NCI-H1436 treated with DMSO at 0.1 percent for 48 hours (cell line): ENCODE measurements at regions not wholly inside any gene's neighbourhood (a gene's known extent, or its start where the extent isn't known, plus 50 kb on each side); places are given as distances from the start of the nearest gene placed in this dataset.
"Not testable (repeated sequence)": the region's sequence is repeated elsewhere in the genome, so short reads cannot be mapped to it uniquely, and the experiment has no call there.

Source experiments
- DNase-seq: peaks from one replicate; lab custom pipeline; 2025; lab: John Stamatoyannopoulos, UW

DNA sequence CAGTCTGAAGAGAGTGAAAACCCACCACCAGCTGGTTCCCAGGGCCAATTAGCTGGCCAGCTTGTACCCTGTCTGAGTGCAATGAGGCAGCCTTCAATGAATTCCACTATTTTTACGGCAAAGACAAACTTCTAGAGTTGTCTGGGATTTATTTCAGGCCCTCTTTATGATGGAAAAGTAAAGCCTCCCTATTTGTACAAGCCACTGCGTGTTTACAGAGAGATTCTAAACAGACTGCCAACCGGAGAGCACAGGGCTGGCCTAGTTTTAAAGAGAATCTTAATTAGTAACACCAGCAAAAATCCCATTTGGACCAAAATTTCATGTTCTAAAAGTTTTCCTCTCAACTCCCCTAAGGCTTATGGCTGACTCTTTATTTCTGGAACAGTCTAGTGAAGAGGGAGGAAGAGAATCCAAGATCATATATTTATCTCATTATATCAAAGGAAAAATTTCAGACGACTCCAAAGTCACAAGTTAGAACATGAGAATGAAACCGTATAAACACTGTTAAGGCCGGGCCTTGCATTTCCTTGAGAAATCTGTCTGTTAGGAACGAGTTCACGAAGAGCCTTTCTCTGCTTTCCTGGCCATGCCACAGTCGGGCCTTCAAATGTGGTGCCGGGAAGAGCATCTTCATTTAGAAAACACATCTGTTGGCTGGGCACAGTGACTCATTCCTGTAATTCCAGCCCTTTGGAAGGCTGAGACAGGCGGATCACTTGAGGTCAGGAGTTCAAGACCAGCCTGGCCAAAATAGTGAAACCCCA lies 724.6 kb upstream of the NRP1 start:
- DNase-seq, result no peak

DNA sequence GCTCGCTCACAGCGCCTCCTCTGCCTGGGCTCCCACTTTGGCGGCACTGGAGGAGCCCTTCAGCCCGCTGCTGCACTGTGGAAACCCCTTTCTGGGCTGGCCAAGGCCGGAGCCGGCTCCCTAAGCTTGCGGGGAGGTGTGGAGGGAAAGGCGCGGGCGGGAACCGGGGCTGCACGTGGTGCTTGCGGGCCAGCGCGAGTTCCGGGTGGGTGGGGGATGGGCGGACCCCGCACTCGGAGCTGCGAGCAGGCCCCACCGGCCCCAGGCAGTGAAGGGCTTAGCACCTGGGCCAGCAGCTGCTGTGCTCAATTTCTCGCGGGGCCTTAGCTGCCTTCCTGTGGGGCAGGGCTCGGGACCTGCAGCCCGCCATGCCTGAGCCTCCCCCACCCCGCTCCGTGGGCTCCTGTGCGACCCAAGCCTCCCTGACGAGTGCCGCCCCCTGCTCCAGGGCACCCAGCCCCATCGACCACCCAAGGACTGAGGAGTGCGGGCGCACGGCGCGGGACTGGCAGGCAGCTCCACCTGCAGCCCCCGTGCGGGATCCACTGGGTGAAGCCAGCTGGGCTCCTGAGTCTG lies 721.0 kb upstream of the NRP1 start:
- not testable (repeated sequence) for DNase-seq

- DNase-seq, result no peak
Observed at GRCh38 chr10:34049887-34050286, 715.4 kb upstream of the NRP1 start.

DNA sequence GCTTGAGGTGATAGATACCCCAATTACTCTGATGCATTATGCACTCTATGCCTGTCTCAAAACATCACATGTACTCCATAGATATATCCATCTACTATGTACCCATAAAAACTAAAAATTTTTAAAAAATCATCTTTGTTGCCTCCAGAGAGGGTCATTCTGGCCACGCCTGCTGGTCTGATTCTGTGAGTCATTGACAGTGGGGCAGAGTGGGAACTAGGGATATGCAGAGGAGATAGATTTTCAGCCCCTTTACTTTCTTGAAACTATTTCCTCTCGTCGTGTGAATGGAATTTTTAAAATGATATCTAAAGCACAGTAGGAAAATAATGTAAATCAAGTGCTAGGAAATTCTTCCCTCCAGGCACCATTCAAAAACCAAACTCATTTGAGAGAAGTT lies 715.0 kb upstream of the NRP1 start:
- no peak for DNase-seq

DNA sequence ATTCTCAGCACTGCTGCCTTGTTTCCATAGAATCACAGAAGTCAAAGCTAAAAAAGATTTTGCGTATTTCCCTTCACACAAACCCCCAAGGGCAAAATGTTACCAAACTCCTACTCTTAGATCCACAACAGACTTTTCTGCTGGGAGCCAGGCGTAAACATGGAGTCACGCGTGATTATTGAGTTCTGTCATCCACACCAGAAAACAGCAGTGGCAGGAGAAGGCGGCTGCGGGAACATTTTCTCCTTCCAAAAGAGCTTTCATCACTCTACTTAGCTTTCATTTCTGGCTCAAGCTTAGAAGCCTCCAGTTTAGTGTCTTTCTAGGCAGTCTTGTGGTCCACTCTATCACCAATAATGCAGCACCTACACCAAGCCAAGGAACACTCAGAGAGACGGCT lies 712.9 kb upstream of the NRP1 start:
- no peak for DNase-seq

DNA sequence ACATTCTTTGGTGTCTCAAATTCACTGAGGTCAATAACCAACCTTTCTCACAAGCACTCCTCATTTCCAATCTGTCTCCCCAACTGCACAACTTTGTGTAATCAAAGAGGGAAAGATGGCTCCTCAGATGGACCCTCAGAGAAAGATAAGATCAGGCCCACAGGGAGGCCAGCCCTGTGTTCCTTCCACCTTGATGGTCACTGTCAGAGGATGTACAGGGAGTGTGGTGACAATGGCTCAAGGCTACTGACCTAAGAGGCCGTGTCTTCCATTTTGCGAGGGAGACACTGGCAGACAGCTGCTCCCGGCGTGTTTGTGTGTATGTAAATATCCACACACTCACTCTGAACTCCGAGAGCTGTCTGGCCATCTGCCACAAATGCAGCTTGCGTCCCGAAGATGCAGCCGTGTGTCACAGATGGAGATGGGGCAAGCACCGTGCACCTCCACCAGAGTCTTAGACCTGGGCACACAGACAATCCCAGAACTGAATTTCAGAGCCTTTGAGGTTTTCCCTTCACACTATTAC lies 712.1 kb upstream of the NRP1 start:
- no peak for DNase-seq

GRCh38 chr10:34045571-34046190 lies 711.2 kb upstream of the NRP1 start:
- DNase-seq, result no peak

GRCh38 chr10:34041871-34042270 lies 707.4 kb upstream of the NRP1 start:
- no peak for DNase-seq

GRCh38 chr10:34037499-34037898 lies 703.0 kb upstream of the NRP1 start:
- no peak for DNase-seq

DNA sequence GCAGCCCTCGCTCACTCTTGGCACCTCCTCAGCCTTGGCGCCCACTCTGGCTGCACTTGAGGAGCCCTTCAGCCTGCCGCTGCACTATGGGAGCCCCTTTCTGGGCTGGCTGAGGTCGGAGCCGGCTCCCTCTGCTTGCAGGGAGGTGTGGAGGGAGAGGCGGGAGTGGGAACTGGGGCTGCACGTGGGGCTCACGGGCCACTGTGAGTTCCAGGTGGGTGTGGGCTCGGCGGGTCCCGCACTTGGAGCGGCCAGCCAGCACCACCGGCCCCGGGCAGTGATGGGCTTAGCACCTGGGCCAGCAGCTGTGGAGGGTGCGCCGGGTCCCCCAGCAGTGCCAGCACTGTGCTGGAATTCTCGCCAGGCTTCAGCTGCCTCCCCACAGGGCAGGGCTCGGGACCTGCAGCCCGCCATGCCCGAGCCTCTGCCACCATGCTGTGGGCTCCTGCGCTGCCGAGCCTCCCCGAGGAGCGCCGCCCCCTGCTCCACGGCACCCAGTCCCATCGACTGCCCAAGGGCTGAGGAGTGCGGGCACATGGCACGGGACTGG lies 700.8 kb upstream of the NRP1 start:
- not testable (repeated sequence) for DNase-seq

DNA sequence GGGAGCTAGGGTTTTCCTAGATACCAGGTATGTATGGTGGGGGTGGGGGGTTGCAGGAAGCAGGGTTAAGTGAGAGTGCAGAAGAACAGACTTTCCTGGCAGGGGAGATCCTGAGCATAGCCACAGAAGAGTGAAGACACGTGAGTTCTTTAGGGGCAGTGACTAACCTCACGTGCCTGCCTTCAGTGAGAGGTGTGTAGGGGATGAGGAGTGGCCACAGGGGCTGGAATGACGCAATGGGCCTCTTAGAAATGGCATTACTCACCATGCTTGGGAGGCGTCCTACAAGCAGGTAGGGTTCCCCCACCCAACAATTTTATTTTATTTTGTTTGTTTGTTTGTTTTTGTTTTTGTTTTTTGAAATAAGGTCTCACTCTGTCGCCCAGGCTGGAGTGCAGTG lies 698.6 kb upstream of the NRP1 start:
- no peak for DNase-seq

DNA sequence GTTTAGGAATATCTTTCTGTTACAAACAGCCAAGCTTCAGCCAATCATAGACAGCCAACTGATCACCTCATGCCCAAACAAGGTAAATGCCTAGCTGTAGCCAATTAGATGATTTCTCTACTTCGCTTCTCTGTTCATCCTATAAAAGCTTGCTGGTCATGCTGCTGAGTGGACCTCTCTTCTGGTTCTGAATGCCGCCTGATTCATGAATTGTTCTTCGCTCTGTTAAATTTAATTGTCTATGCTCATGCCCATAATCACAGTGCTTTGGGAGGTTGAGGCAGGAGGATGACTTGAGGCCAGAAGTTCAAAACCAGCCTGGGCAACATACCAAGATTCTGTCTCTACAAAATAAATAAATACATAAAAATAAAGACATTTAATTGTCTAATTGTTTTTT lies 698.1 kb upstream of the NRP1 start:
- DNase-seq, result no peak

DNA sequence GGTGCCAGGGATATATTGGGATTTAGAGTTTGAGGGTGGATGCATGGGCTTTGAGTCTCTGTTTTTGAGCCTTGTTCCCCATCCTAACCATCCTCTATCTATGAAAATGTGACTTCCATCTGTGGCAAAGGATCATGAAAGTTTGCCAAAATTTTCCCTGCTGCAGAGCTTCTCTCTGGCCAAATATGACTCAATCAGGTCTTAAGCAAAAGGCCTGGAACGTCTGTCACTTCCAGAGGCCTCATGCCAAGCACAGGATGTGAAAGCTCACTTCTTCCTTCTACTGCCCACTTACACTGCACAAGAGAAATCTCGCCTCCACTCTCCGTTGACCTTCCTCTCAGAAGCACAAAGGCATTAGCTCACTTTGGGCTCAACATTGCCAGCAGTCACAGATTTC lies 696.9 kb upstream of the NRP1 start:
- no peak for DNase-seq

DNA sequence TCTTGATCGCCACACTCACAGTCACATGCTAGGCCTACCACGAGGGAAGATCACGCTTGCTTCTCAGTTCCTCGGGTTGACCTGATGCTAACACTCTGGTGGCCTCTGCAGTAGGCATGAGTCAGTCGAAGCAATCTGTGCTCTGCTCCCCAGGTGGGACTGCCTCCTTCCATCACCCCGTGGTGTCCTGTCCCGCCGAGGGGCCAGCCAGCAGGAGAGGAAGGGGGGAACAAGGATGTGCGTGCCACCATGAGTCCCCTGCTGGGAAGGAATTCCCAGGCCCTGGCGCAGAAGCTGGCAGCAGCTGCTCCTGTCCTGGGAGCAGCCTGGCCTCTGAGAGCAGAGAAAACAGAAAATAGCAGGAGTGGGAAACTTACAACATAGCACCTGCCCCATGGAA lies 695.0 kb upstream of the NRP1 start:
- DNase-seq, result no peak

DNA sequence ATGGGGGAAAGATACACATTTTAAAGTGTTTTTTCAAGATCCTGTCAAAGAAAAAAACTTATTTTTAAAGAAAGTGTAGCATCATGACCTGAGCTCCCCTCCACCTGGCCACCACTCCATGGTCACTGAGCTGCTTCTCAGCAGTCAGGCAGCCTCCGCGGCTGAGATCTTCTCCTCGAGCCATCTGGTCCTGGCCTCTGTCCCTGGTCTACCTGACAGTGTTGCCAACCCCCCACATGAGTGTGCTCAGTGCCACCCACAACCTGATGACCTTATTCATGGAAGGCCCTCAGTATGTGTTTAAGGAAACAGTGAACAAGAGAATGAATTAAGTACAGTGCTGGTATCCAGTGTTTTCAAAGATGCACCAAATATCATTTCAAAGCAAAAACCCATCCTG lies 694.5 kb upstream of the NRP1 start:
- DNase-seq, result no peak

DNA sequence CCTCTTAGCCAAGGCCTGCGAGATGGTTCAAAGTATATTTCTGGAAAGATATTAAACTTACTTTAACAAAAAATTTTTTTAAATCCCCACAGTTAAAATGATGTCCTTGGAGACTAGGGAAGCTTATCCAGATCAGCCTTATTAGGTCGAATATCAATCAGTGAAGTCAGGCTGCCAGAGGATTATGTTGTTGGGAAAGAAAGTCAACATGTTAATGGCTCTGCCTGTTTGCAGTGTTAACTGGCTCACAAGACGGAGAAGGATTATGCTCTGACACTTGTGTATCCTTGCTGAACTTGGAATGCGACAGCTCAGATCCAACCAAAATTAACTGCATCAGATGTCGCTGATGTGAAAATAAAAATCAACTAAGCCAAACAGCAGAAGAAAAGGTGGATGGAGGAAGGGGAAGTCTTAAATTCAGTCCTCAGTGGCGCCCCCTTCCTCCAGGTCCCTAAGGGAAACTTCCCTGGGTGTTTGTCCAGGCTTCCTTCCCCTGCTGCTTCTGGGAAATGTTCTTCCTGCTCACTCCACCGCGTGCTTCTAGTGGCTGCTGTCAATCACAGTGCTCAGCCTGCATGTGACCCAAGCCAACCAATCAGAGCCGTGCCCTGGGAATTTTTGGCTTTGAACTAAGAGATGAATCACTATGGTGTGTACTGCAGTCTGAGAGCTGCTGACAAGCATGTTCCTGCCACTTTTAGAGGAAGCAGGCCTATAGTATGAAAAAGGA lies 690.4 kb upstream of the NRP1 start:
- DNase-seq, result no peak

DNA sequence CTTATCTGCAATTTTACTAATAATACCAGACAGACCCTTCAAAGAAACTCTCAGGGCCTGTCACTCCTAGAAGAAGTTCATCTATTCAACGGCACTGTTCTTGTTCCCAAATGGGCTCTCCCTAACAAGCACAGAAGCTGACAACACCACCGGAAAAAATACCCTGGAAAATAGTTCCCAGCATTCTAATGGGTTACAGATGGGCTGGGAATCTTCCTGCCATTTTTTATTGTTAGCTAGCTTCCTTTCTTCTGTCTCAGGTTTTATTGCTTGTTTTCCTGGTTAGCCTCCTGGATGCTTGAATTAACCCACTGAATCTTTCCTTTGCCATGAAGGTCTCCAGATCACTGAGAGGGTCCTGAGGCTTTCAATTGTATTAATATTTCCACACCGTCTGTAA lies 689.8 kb upstream of the NRP1 start:
- DNase-seq, result no peak

DNA sequence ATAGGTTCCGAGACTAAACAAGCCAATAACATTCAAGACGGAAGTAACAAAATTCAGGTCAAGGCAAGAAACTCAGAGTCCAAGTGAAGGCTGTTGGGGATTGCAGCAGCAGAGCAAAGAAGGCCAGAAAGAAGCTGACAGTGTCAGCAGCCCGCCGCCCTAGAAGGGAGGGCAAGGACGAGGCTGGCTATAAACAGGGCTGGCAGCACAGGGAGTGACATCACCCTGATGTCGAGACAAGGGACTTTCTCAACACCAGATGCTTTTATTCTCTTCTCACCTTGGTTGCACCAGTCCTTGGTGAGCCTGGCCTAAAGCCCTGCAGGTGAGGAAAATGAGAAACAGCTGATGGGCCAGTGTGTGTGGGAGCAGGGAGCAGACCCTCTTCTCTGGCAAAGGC lies 687.7 kb upstream of the NRP1 start:
- DNase-seq, result no peak

DNA sequence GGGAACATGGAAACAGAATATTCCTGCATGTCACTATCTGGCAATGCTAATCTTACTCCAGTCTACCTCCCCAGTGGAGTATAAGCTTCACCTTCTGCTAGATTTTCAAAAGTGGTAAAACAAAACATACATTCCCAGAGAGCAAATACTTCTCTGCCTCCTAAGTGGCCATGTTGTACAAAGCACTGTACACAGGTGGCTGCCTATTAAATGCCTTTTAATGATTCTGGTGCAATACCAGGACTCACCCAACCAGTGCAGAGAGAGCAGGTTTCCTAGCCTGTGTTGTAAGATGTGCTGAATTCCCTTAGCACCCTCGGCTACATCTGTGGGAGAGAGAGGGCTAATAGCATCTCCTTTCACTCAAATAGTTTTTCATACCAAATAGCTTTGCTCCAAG lies 684.3 kb upstream of the NRP1 start:
- DNase-seq, result no peak

DNA sequence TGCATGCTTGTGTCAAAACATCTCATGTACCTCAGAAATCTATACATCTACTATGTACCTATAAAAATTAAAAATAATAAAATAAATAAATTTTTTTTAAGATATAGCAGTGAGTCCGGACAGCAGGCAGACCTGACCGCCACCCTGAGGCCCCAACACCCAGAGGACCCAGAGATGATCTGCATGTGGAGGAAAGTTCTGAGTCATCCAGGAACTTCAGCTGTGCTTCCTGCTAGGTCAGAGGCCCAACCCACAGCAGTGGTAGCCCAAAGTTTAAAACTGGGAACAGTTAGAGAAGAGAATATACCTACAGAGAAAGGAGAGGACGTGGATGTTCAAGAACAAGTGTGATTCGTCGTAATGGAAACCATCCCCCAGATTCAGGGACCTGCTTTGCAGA lies 683.7 kb upstream of the NRP1 start:
- DNase-seq, result no peak

- DNase-seq, result no peak
Observed at GRCh38 chr10:34017281-34017680, 682.8 kb upstream of the NRP1 start.

GRCh38 chr10:34016576-34016975 lies 682.1 kb upstream of the NRP1 start:
- no peak for DNase-seq
